GM12873 (cell line): ENCODE measurements at regions not wholly inside any gene's neighbourhood (a gene's known extent, or its start where the extent isn't known, plus 50 kb on each side); places are given as distances from the start of the nearest gene placed in this dataset.

ENCODE experiments used
- CTCF ChIP-seq: IDR thresholded peaks from 2 replicates; pipeline ENCODE4 v1.5.1; 2012; ENCODE audit warnings: low read depth, mild to moderate bottlenecking, moderate library complexity, low read length, control low read depth; ENCODE audit not compliant: insufficient read depth; ENCODE audit errors: missing control alignments

GRCh38 chr4:20638825-20639224, 61.4 kb upstream of the PACRGL start:
- TF ChIP-seq CTCF = no peak

GRCh38 chr4:20639346-20639745, 60.9 kb upstream of the PACRGL start:
- TF ChIP-seq CTCF = no peak

GRCh38 chr4:20640989-20641388, 59.3 kb upstream of the PACRGL start:
- no peak for TF ChIP-seq CTCF

- TF ChIP-seq CTCF = no peak
Measured at GRCh38 chr4:20641976-20642375, 58.3 kb upstream of the PACRGL start.

- TF ChIP-seq CTCF = no peak
Measured at GRCh38 chr4:20643631-20644030, 56.6 kb upstream of the PACRGL start.

- TF ChIP-seq CTCF = no peak
Measured at GRCh38 chr4:20645236-20645635, 55.0 kb upstream of the PACRGL start.

- TF ChIP-seq CTCF = no peak
Measured at GRCh38 chr4:20646287-20646686, 54.0 kb upstream of the PACRGL start.
